ENCODE measurements at regions not wholly inside any gene's neighbourhood (a gene's known extent, or its start where the extent isn't known, plus 50 kb on each side); places are given as distances from the start of the nearest gene placed in this dataset.
A peak's percentile ranks its signal among the peaks of the same experiment; 100 is the strongest.

- Mint-ChIP-seq H3K4me1 (ENCODE audit: low read depth, unreplicated experiment) (peaks cover 12% of the 10 kb centered on the region), H3K4me3 (ENCODE audit: unreplicated experiment) (no peak overlapping the region), H3K36me3 (ENCODE audit: low read depth, unreplicated experiment) (peaks cover 7% of the 10 kb centered on the region), H3K27ac (ENCODE audit: unreplicated experiment) (no peak overlapping the region), H3K9me3 (ENCODE audit: unreplicated experiment) (peaks cover 3% of the 10 kb centered on the region), H3K27me3 (ENCODE audit: low read depth, unreplicated experiment) (no peaks in the 10 kb centered on the region)
- H3K27ac ChIP-seq (ENCODE audit: low read depth, low read length): no peak overlapping the region
- no peak overlapping the region for H3K4me3 ChIP-seq (ENCODE audit: insufficient read depth, low read depth, low read length)
- H3K9ac ChIP-seq (ENCODE audit: low read length): no peak overlapping the region
- H2AFZ ChIP-seq (ENCODE audit: low read depth, low read length): no peak overlapping the region
- no peaks in the 10 kb centered on the region for H3K36me3 ChIP-seq (ENCODE audit: insufficient read depth, low read length)
- FAIRE-seq (no peak), DNase-seq (ENCODE audit: low read depth) (no peak)
- H3K4me2 ChIP-seq (ENCODE audit: low read length): no peak overlapping the region
- no peaks in the 10 kb centered on the region for H3K9me3 ChIP-seq (ENCODE audit: insufficient read depth, low read depth, low read length)
- TF ChIP-seq CTCF (IDR thresholded peaks at IDR 0.05; ENCODE audit: insufficient read depth, low read depth, low read length) (no peak), EZH2 (IDR thresholded peaks at IDR 0.05; ENCODE audit: insufficient read depth, low read length) (no peak)
- H3K4me1 ChIP-seq (ENCODE audit: insufficient read depth, low read length): no peaks in the 10 kb centered on the region
- H3K27me3 ChIP-seq (ENCODE audit: insufficient read depth, low read length): no peaks in the 10 kb centered on the region
- no peaks in the 10 kb centered on the region for H4K20me1 ChIP-seq (ENCODE audit: insufficient read depth, low read length)
- no peaks in the 10 kb centered on the region for H3K79me2 ChIP-seq (ENCODE audit: insufficient read depth, low read length)
These were observed 197.6 kb downstream of the PRL start for GRCh38 chr6:22099231-22099630.

- Mint-ChIP-seq H3K4me1 (ENCODE audit: low read depth, unreplicated experiment) (peaks cover 12% of the 10 kb centered on the region), H3K9me3 (ENCODE audit: unreplicated experiment) (peaks cover 3% of the 10 kb centered on the region), H3K4me3 (ENCODE audit: unreplicated experiment) (no peak overlapping the region), H3K27ac (ENCODE audit: unreplicated experiment) (no peak overlapping the region), H3K27me3 (ENCODE audit: low read depth, unreplicated experiment) (no peaks in the 10 kb centered on the region), H3K36me3 (ENCODE audit: low read depth, unreplicated experiment) (peaks cover 5% of the 10 kb centered on the region)
- no peak overlapping the region for H3K4me2 ChIP-seq (ENCODE audit: low read length)
- no peaks in the 10 kb centered on the region for H3K9me3 ChIP-seq (ENCODE audit: insufficient read depth, low read depth, low read length)
- no peak overlapping the region for H3K27ac ChIP-seq (ENCODE audit: low read depth, low read length)
- H3K9ac ChIP-seq (ENCODE audit: low read length): no peak overlapping the region
- no peaks in the 10 kb centered on the region for H3K36me3 ChIP-seq (ENCODE audit: insufficient read depth, low read length)
- DNase-seq (ENCODE audit: low read depth) (peak; percentile 37), FAIRE-seq (no peak)
- no peaks in the 10 kb centered on the region for H3K79me2 ChIP-seq (ENCODE audit: insufficient read depth, low read length)
- no peaks in the 10 kb centered on the region for H4K20me1 ChIP-seq (ENCODE audit: insufficient read depth, low read length)
- TF ChIP-seq EZH2 (IDR thresholded peaks at IDR 0.05; ENCODE audit: insufficient read depth, low read length) (no peak), CTCF (IDR thresholded peaks at IDR 0.05; ENCODE audit: insufficient read depth, low read depth, low read length) (no peak)
- no peak overlapping the region for H3K4me3 ChIP-seq (ENCODE audit: insufficient read depth, low read depth, low read length)
- no peaks in the 10 kb centered on the region for H3K27me3 ChIP-seq (ENCODE audit: insufficient read depth, low read length)
- no peaks in the 10 kb centered on the region for H3K4me1 ChIP-seq (ENCODE audit: insufficient read depth, low read length)
- no peak overlapping the region for H2AFZ ChIP-seq (ENCODE audit: low read depth, low read length)
These were observed 196.9 kb downstream of the PRL start for GRCh38 chr6:22099923-22100322.

GRCh38 chr6:22101163-22101562 is 195.7 kb downstream of the PRL start:
- H3K27me3 ChIP-seq (ENCODE audit: insufficient read depth, low read length): no peaks in the 10 kb centered on the region
- peaks cover 5% of the 10 kb centered on the region for H3K36me3 Mint-ChIP-seq (ENCODE audit: low read depth, unreplicated experiment)
- H2AFZ ChIP-seq (ENCODE audit: low read depth, low read length): no peak overlapping the region
- H3K27me3 Mint-ChIP-seq (ENCODE audit: low read depth, unreplicated experiment): no peaks in the 10 kb centered on the region
- TF ChIP-seq EZH2 (IDR thresholded peaks at IDR 0.05; ENCODE audit: insufficient read depth, low read length) (no peak), CTCF (IDR thresholded peaks at IDR 0.05; ENCODE audit: insufficient read depth, low read depth, low read length) (no peak)
- DNase-seq (ENCODE audit: low read depth) (peak; percentile 26), FAIRE-seq (no peak)
- no peak overlapping the region for H3K4me3 ChIP-seq (ENCODE audit: insufficient read depth, low read depth, low read length)
- peaks cover 3% of the 10 kb centered on the region for H3K9me3 Mint-ChIP-seq (ENCODE audit: unreplicated experiment)
- no peaks in the 10 kb centered on the region for H4K20me1 ChIP-seq (ENCODE audit: insufficient read depth, low read length)
- peaks cover 9% of the 10 kb centered on the region for H3K4me1 Mint-ChIP-seq (ENCODE audit: low read depth, unreplicated experiment)
- no peak overlapping the region for H3K27ac Mint-ChIP-seq (ENCODE audit: unreplicated experiment)
- no peaks in the 10 kb centered on the region for H3K9me3 ChIP-seq (ENCODE audit: insufficient read depth, low read depth, low read length)
- H3K36me3 ChIP-seq (ENCODE audit: insufficient read depth, low read length): no peaks in the 10 kb centered on the region
- no peaks in the 10 kb centered on the region for H3K79me2 ChIP-seq (ENCODE audit: insufficient read depth, low read length)
- no peak overlapping the region for H3K27ac ChIP-seq (ENCODE audit: low read depth, low read length)
- no peak overlapping the region for H3K4me3 Mint-ChIP-seq (ENCODE audit: unreplicated experiment)
- H3K4me2 ChIP-seq (ENCODE audit: low read length): no peak overlapping the region
- H3K4me1 ChIP-seq (ENCODE audit: insufficient read depth, low read length): no peaks in the 10 kb centered on the region
- no peak overlapping the region for H3K9ac ChIP-seq (ENCODE audit: low read length)
